ENCODE measurements at regions not wholly inside any gene's neighbourhood (a gene's known extent, or its start where the extent isn't known, plus 50 kb on each side); places are given as distances from the start of the nearest gene placed in this dataset.

DNA sequence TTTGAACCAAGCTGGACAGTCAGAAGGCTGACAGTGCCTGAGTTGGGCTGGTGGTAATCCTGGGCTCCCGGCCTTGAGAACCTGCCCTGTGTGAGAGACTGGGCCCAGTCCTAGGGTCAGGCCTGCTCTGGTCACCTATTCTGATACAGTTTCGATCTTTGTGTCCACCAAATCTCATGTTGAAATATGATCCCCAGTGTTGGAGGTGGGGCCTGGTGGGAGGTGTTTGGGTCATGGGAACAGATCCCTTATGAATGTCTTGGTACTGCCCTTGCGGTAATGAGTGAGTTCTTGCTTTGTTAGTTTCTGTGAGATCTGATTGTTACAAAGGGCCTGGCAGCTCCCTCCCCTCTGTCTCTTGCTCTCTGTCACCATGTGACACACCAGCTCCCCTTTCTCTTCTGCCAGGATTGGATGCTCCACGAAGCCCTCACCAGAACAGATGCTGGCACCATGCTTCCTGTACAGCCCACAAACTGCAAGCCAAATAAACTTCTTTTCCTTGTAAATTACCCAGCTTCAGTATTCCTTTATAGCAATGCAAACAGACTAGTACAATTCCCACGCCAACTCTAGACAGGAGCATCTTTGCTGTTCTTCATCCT, 111.8 kb upstream of the ZNF438 start:
- Histone ChIP-seq H3K36me3 (ENCODE audit: control insufficient read depth, insufficient read depth, low read length) (no peaks in the 10 kb centered on the region), H3K9me3 (ENCODE audit: control insufficient read depth, insufficient read depth, low read length) (no peaks in the 10 kb centered on the region), H3K27ac (ENCODE audit: low read length) (no peak overlapping the region), H3K4me3 (ENCODE audit: low read length) (no peak overlapping the region), H3K4me1 (ENCODE audit: control insufficient read depth, insufficient read depth, low read length) (no peaks in the 10 kb centered on the region), H3K27me3 (ENCODE audit: control insufficient read depth, insufficient read depth, low read length) (no peaks in the 10 kb centered on the region; the same call in 1 of the 2 replicates)
- DNase-seq (ENCODE audit: low read depth, low spot score) = no peak
- no CpG with 5 or more reads among the region's 5 CpGs for WGBS (ENCODE audit: insufficient coverage, insufficient read length)

DNA sequence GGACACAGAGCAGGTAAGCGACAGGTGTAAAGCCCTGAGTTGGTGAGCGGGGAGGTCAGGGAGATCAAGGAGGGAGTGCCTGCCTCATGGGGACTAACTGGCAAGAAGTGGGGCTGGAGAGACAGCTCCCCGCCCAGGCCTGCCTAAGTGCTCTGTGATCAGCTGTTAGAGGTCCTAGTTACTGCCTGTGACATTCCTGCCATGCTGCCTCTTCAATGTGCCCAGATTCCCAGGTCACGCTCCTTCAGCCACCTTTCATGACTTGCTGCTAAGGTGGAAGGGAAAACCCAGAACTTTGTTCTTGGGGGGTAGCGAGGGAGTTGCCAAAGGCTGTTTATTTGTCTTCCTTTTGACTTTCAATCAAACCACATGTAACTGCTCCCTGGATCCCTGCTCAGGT, 114.3 kb upstream of the ZNF438 start:
- WGBS (ENCODE audit: insufficient coverage, insufficient read length) = no CpG with 5 or more reads among the region's 5 CpGs
- H3K36me3 ChIP-seq (ENCODE audit: control insufficient read depth, insufficient read depth, low read length) = no peaks in the 10 kb centered on the region
- no peak for DNase-seq (ENCODE audit: low read depth, low spot score)
- H3K27me3 ChIP-seq (ENCODE audit: control insufficient read depth, insufficient read depth, low read length) = no peaks in the 10 kb centered on the region; the same call in 1 of the 2 replicates
- no peaks in the 10 kb centered on the region for H3K4me1 ChIP-seq (ENCODE audit: control insufficient read depth, insufficient read depth, low read length)
- H3K27ac ChIP-seq (ENCODE audit: low read length) = no peak overlapping the region
- H3K4me3 ChIP-seq (ENCODE audit: low read length) = no peak overlapping the region
- H3K9me3 ChIP-seq (ENCODE audit: control insufficient read depth, insufficient read depth, low read length) = no peaks in the 10 kb centered on the region

DNA sequence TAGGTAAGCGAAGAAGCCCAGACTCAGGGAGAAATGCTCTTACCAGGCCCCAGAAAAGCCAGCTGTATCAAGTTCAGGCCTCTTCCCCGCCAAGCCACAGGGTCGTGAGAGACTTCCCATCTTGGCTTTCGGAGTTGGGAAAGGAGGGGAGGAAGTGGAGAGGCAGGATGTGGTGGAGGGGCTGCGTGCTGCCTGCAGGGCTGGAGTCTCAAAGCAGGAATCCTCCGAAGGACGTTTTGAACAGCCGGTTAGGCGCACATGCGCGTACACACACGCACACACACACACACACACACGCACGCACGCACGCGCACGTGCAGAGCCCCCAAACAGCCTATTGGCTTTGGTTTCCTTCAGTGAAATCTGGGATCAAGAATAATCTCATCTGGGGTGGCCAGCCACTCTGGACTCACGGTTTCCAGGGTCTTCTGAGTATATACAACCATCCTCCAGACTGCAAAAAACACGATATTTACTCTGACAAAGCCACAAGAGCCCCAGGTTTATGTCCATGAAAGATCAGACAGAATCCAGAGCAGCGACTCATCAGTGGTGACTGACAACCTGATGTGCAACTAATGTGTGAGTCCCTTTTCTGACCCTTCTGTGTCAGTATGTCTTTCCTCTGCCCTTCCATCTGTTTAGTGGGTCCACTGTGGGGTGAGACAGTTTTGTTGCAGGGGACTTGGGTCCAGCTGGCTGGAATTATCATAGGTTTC, 115.0 kb upstream of the ZNF438 start:
- Histone ChIP-seq H3K36me3 (ENCODE audit: control insufficient read depth, insufficient read depth, low read length) (no peaks in the 10 kb centered on the region), H3K9me3 (ENCODE audit: control insufficient read depth, insufficient read depth, low read length) (no peaks in the 10 kb centered on the region), H3K27me3 (ENCODE audit: control insufficient read depth, insufficient read depth, low read length) (no peaks in the 10 kb centered on the region; the same call in 1 of the 2 replicates), H3K4me3 (ENCODE audit: low read length) (no peak overlapping the region), H3K4me1 (ENCODE audit: control insufficient read depth, insufficient read depth, low read length) (no peaks in the 10 kb centered on the region), H3K27ac (ENCODE audit: low read length) (no peak overlapping the region)
- whole genome bisulfite sequencing (ENCODE audit: insufficient coverage, insufficient read length) = no CpG with 5 or more reads among the region's 21 CpGs
- no peak for DNase-seq (ENCODE audit: low read depth, low spot score)

DNA sequence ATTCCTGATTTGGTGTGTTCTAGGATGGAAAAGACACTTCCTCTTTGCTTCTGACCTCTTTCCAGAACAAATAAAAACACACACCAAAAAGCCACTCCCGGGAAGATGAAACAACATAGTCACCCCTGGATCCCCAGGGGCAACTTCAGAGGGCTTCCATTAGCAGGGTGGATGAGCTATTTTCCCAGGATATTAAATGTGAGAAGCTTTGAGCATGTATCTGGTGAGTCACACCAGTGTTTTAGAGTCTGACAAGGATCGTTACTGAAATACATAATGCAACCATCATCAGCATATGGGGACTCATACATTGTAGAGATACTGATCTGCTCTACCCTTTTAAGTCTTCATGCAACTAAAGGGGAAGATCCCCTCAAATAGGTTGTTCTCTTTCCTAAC, 115.5 kb upstream of the ZNF438 start:
- no peak for DNase-seq (ENCODE audit: low read depth, low spot score)
- WGBS (ENCODE audit: insufficient coverage, insufficient read length) = no CpG with 5 or more reads among the region's 2 CpGs
- Histone ChIP-seq H3K36me3 (ENCODE audit: control insufficient read depth, insufficient read depth, low read length) (no peaks in the 10 kb centered on the region), H3K9me3 (ENCODE audit: control insufficient read depth, insufficient read depth, low read length) (no peaks in the 10 kb centered on the region), H3K27me3 (ENCODE audit: control insufficient read depth, insufficient read depth, low read length) (no peaks in the 10 kb centered on the region; the same call in 1 of the 2 replicates), H3K27ac (ENCODE audit: low read length) (no peak overlapping the region), H3K4me1 (ENCODE audit: control insufficient read depth, insufficient read depth, low read length) (no peaks in the 10 kb centered on the region), H3K4me3 (ENCODE audit: low read length) (no peak overlapping the region)

- H3K36me3 ChIP-seq (ENCODE audit: control insufficient read depth, insufficient read depth, low read length) = no peaks in the 10 kb centered on the region
- H3K27me3 ChIP-seq (ENCODE audit: control insufficient read depth, insufficient read depth, low read length) = no peaks in the 10 kb centered on the region; the same call in 1 of the 2 replicates
- DNase-seq (ENCODE audit: low read depth, low spot score) = no peak
- no peaks in the 10 kb centered on the region for H3K4me1 ChIP-seq (ENCODE audit: control insufficient read depth, insufficient read depth, low read length)
- no CpG with 5 or more reads among the region's 4 CpGs for WGBS (ENCODE audit: insufficient coverage, insufficient read length)
- H3K9me3 ChIP-seq (ENCODE audit: control insufficient read depth, insufficient read depth, low read length) = no peaks in the 10 kb centered on the region
- no peak overlapping the region for H3K4me3 ChIP-seq (ENCODE audit: low read length)
- H3K27ac ChIP-seq (ENCODE audit: low read length) = no peak overlapping the region
Measured at GRCh38 chr10:31148951-31149350, 117.3 kb upstream of the ZNF438 start.

- Histone ChIP-seq H3K36me3 (ENCODE audit: control insufficient read depth, insufficient read depth, low read length) (no peaks in the 10 kb centered on the region), H3K4me1 (ENCODE audit: control insufficient read depth, insufficient read depth, low read length) (no peaks in the 10 kb centered on the region), H3K9me3 (ENCODE audit: control insufficient read depth, insufficient read depth, low read length) (no peaks in the 10 kb centered on the region), H3K4me3 (ENCODE audit: low read length) (no peak overlapping the region), H3K27ac (ENCODE audit: low read length) (no peak overlapping the region), H3K27me3 (ENCODE audit: control insufficient read depth, insufficient read depth, low read length) (no peaks in the 10 kb centered on the region; the same call in 1 of the 2 replicates)
- no peak for DNase-seq (ENCODE audit: low read depth, low spot score)
- WGBS (ENCODE audit: insufficient coverage, insufficient read length) = no CpG with 5 or more reads among the region's 8 CpGs
Measured at GRCh38 chr10:31149835-31150512, 118.3 kb upstream of the ZNF438 start.

DNA sequence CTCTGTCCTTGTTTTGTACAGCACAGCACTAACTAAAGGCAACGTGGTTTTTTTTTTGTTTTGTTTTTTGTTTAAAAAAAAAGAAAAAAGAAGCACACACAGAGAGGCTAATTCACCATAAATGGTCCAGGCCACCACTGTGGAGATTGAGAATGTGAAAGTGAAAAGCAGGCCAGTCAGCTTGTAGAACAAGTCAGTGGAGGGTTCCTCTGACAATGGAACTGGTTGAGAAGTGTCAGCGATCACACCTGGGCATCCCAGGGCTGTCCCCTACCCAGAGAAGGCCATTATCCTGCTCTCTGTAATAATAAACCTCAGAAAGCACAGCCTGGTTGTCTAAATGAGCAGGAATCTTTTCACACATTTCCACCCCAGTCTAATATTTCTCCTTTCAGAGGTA, 119.6 kb upstream of the ZNF438 start:
- no peak for DNase-seq (ENCODE audit: low read depth, low spot score)
- Histone ChIP-seq H3K4me3 (ENCODE audit: low read length) (no peak overlapping the region), H3K27me3 (ENCODE audit: control insufficient read depth, insufficient read depth, low read length) (no peaks in the 10 kb centered on the region; the same call in 1 of the 2 replicates), H3K9me3 (ENCODE audit: control insufficient read depth, insufficient read depth, low read length) (no peaks in the 10 kb centered on the region), H3K4me1 (ENCODE audit: control insufficient read depth, insufficient read depth, low read length) (no peaks in the 10 kb centered on the region), H3K27ac (ENCODE audit: low read length) (no peak overlapping the region), H3K36me3 (ENCODE audit: control insufficient read depth, insufficient read depth, low read length) (no peaks in the 10 kb centered on the region)
- no CpG with 5 or more reads among the region's 2 CpGs for WGBS (ENCODE audit: insufficient coverage, insufficient read length)

- Histone ChIP-seq H3K4me3 (ENCODE audit: low read length) (no peak overlapping the region), H3K27ac (ENCODE audit: low read length) (no peak overlapping the region), H3K4me1 (ENCODE audit: control insufficient read depth, insufficient read depth, low read length) (0 out of 2 replicates have a peak, but pooled peaks cover 1% of the 10 kb centered on the region), H3K27me3 (ENCODE audit: control insufficient read depth, insufficient read depth, low read length) (no peaks in the 10 kb centered on the region), H3K36me3 (ENCODE audit: control insufficient read depth, insufficient read depth, low read length) (no peaks in the 10 kb centered on the region), H3K9me3 (ENCODE audit: control insufficient read depth, insufficient read depth, low read length) (no peaks in the 10 kb centered on the region)
- no peak for DNase-seq (ENCODE audit: low read depth, low spot score)
- WGBS (ENCODE audit: insufficient coverage, insufficient read length) = no CpG with 5 or more reads among the region's 1 CpG
Measured at GRCh38 chr10:31152421-31153135, 120.9 kb upstream of the ZNF438 start.

GRCh38 chr10:31153161-31153560, 121.5 kb upstream of the ZNF438 start:
- H3K4me3 ChIP-seq (ENCODE audit: low read length) = no peak overlapping the region
- 0 out of 2 replicates have a peak, but pooled peaks cover 1% of the 10 kb centered on the region for H3K4me1 ChIP-seq (ENCODE audit: control insufficient read depth, insufficient read depth, low read length)
- no peaks in the 10 kb centered on the region for H3K36me3 ChIP-seq (ENCODE audit: control insufficient read depth, insufficient read depth, low read length)
- DNase-seq (ENCODE audit: low read depth, low spot score) = no peak
- no CpG with 5 or more reads among the region's 7 CpGs for WGBS (ENCODE audit: insufficient coverage, insufficient read length)
- no peaks in the 10 kb centered on the region for H3K27me3 ChIP-seq (ENCODE audit: control insufficient read depth, insufficient read depth, low read length)
- H3K9me3 ChIP-seq (ENCODE audit: control insufficient read depth, insufficient read depth, low read length) = no peaks in the 10 kb centered on the region
- no peak overlapping the region for H3K27ac ChIP-seq (ENCODE audit: low read length)

- WGBS (ENCODE audit: insufficient coverage, insufficient read length) = no CpG with 5 or more reads among the region's 8 CpGs
- H3K4me1 ChIP-seq (ENCODE audit: control insufficient read depth, insufficient read depth, low read length) = 0 out of 2 replicates have a peak, but pooled peaks cover 1% of the 10 kb centered on the region
- no peak overlapping the region for H3K4me3 ChIP-seq (ENCODE audit: low read length)
- no peak for DNase-seq (ENCODE audit: low read depth, low spot score)
- H3K27ac ChIP-seq (ENCODE audit: low read length) = no peak overlapping the region
- H3K27me3 ChIP-seq (ENCODE audit: control insufficient read depth, insufficient read depth, low read length) = no peaks in the 10 kb centered on the region
- no peaks in the 10 kb centered on the region for H3K36me3 ChIP-seq (ENCODE audit: control insufficient read depth, insufficient read depth, low read length)
- no peaks in the 10 kb centered on the region for H3K9me3 ChIP-seq (ENCODE audit: control insufficient read depth, insufficient read depth, low read length)
Measured at GRCh38 chr10:31153692-31154091, 122.0 kb upstream of the ZNF438 start.
